RWPE2 (cell line): ENCODE measurements at regions not wholly inside any gene's neighbourhood (a gene's known extent, or its start where the extent isn't known, plus 50 kb on each side); places are given as distances from the start of the nearest gene placed in this dataset.
"Not testable (repeated sequence)": the region's sequence is repeated elsewhere in the genome, so short reads cannot be mapped to it uniquely, and the experiment has no call there.

ENCODE experiments used
- ATAC-seq: fragments of 200-7000 bp; cut with Tn5 transposase; 3 replicates; pipeline ENCODE4 v1.9.1; 2021; ENCODE audit warnings: low read depth
- DNase-seq: peaks from one replicate; pipeline ENCODE4 v3.0.0-alpha.2; 2020; ENCODE audit warnings: low spot score
- H3K27ac ChIP-seq: fragments of 450-650 bp; 2 replicates; pipeline ENCODE4 v1.5.1; 2017; ENCODE audit warnings: mild to moderate bottlenecking; ENCODE audit not compliant: poor library complexity, severe bottlenecking
- H3K27me3 ChIP-seq: fragments of 250-450 bp; sonication (Bioruptor Pico); 2 replicates; pipeline ENCODE4 v1.5.1; 2021; ENCODE audit warnings: mild to moderate bottlenecking, moderate library complexity; ENCODE audit not compliant: insufficient read depth, poor library complexity, severe bottlenecking
- H3K36me3 ChIP-seq: fragments of 250-450 bp; sonication (Bioruptor Pico); 2 replicates; pipeline ENCODE4 v1.5.1; 2020; ENCODE audit warnings: low read depth, mild to moderate bottlenecking, moderate library complexity
- H3K4me1 ChIP-seq: fragments of 250-450 bp; sonication (Bioruptor Pico); 2 replicates; pipeline ENCODE4 v1.5.1; 2021; ENCODE audit warnings: mild to moderate bottlenecking, moderate library complexity; ENCODE audit not compliant: insufficient read depth, poor library complexity, severe bottlenecking
- H3K4me3 ChIP-seq: fragments of 250-450 bp; sonication (Bioruptor Pico); 2 replicates; pipeline ENCODE4 v1.5.1; 2021; ENCODE audit warnings: mild to moderate bottlenecking, moderate library complexity; ENCODE audit not compliant: severe bottlenecking
- H3K9me3 ChIP-seq: fragments of 250-450 bp; sonication (Bioruptor Pico); 2 replicates; pipeline ENCODE4 v1.5.1; 2021; ENCODE audit warnings: mild to moderate bottlenecking, moderate library complexity; ENCODE audit not compliant: severe bottlenecking
- TF ChIP-seq, protein P1 (sequence below): fragments of 450-650 bp; IDR thresholded peaks from one replicate; pipeline ENCODE4 v1.5.1; 2017; ENCODE audit warnings: mild to moderate bottlenecking, moderate library complexity; ENCODE audit not compliant: poor library complexity, severe bottlenecking

- no peaks in the 10 kb centered on the region for H3K27me3 ChIP-seq
- DNase-seq (no peak), ATAC-seq (no peak)
- H3K36me3 ChIP-seq, result no peaks in the 10 kb centered on the region
- no peaks in the 10 kb centered on the region for H3K4me1 ChIP-seq
- H3K4me3 ChIP-seq, result no peak overlapping the region
- H3K27ac ChIP-seq, result no peak overlapping the region
- TF ChIP-seq, protein P1, sequence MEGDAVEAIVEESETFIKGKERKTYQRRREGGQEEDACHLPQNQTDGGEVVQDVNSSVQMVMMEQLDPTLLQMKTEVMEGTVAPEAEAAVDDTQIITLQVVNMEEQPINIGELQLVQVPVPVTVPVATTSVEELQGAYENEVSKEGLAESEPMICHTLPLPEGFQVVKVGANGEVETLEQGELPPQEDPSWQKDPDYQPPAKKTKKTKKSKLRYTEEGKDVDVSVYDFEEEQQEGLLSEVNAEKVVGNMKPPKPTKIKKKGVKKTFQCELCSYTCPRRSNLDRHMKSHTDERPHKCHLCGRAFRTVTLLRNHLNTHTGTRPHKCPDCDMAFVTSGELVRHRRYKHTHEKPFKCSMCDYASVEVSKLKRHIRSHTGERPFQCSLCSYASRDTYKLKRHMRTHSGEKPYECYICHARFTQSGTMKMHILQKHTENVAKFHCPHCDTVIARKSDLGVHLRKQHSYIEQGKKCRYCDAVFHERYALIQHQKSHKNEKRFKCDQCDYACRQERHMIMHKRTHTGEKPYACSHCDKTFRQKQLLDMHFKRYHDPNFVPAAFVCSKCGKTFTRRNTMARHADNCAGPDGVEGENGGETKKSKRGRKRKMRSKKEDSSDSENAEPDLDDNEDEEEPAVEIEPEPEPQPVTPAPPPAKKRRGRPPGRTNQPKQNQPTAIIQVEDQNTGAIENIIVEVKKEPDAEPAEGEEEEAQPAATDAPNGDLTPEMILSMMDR, result no peak
- H3K9me3 ChIP-seq, result peaks cover 26% of the 10 kb centered on the region
These were observed 79.3 kb upstream of the SHOX start for GRCh38 chrX:551306-551705.

DNA sequence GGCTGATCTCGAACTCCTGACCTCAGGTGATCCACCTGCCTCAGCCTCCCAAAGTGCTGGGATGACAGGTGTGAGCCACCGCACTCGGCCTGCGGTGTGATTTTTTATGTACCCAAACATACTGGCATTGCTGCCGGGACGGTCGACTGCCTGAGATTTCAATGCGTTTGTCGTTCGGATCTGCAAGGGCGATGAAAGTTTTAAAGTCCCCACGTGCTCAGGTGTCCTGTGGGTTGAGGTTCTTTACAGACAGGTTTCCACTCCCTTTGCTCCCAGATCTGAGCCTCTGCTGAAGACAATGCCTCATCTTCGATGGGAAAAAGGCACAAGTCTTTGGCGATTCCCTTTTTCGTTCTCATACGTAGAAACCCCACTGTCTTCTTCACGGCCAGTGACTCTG lies 78.1 kb upstream of the SHOX start:
- TF ChIP-seq, protein P1, result no peak
- peaks cover 19% of the 10 kb centered on the region for H3K9me3 ChIP-seq
- no peak for ATAC-seq

DNA sequence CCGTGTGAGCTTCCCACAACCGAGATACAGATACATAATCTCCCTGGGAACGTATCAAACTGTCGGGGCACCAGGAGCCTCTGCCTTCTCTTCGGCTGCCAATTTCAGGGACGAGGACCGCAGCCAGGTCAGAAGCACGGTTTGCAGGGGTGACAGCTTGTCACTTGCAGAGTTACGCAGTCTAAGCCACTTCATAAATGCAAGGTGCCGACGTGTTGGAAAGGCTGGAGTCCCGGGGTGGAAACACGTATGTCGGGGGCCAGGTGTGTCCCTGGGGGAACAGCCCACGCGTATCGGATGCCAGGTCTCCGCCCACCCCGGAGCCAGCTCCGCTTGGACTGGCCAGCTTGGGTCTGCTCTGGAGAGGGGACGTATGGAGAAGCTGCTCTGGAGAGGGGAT lies 76.3 kb upstream of the SHOX start:
- Histone ChIP-seq H3K27me3 (no peaks in the 10 kb centered on the region), H3K36me3 (no peaks in the 10 kb centered on the region), H3K4me3 (no peak overlapping the region), H3K4me1 (no peaks in the 10 kb centered on the region), H3K9me3 (peaks cover 22% of the 10 kb centered on the region), H3K27ac (no peak overlapping the region)
- DNase-seq (no peak), ATAC-seq (no peak)
- TF ChIP-seq, protein P1, result no peak

More for the DNA sequence above, 78.1 kb upstream of the SHOX start:
- Histone ChIP-seq H3K27me3 (no peaks in the 10 kb centered on the region), H3K36me3 (no peaks in the 10 kb centered on the region), H3K27ac (no peak overlapping the region), H3K4me1 (no peaks in the 10 kb centered on the region), H3K4me3 (no peak overlapping the region)
- DNase-seq, result no peak

DNA sequence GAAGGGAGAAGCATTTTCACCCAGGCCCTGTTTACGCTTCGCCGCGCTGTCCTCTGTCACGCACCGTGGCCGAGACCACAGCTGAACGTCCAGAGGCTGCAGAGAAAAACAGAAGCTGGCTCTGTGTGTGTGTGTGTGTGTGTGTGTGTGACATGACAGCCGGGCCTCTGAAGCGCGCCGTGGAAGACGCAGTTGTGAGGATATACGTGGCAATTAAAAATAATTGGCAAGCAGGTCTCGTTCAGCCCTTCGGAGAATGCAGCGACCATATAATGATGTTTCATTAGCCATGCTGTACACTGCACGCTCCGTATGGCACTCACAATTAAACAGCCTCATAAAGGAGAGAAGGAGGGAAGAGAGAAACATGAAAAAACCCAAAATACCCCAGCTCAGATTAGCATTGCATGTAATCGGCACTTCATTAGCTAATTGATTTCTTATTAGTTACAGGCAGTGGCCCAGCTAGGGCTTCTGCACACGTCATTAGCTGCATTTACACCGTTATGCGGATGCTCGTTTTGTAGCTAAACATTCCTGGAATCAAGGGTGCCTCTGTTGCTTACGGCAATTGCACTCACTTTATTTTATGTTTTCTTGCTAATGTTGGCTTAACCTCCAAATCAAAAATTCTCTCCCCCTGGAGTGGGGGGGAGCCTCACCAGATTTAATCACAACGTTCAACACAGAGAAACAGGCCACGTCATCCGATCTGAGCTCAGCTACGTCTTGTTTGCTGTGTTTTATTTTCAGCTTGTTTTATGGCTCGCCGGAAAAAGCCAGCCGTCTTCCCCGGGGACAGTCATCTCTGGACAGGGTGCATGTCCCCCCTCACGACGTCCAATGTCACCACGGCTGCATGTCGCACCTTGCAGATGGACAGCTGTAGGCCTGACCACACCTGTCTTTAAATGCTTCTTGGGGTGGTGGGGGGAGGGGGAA lies 74.6 kb upstream of the SHOX start:
- ATAC-seq (no peak), DNase-seq (no peak)
- no peaks in the 10 kb centered on the region for H3K27me3 ChIP-seq
- H3K9me3 ChIP-seq, result peaks cover 23% of the 10 kb centered on the region
- H3K4me3 ChIP-seq, result no peak overlapping the region
- no peaks in the 10 kb centered on the region for H3K4me1 ChIP-seq
- no peaks in the 10 kb centered on the region for H3K36me3 ChIP-seq
- TF ChIP-seq, protein P1, result no peak
- H3K27ac ChIP-seq, result no peak overlapping the region

GRCh38 chrX:557601-558000 lies 73.0 kb upstream of the SHOX start:
- peaks cover 22% of the 10 kb centered on the region for H3K9me3 ChIP-seq
- H3K4me3 ChIP-seq, H3K4me1 ChIP-seq, H3K36me3 ChIP-seq, H3K27me3 ChIP-seq, DNase-seq, ATAC-seq, H3K27ac ChIP-seq: not testable (repeated sequence)

DNA sequence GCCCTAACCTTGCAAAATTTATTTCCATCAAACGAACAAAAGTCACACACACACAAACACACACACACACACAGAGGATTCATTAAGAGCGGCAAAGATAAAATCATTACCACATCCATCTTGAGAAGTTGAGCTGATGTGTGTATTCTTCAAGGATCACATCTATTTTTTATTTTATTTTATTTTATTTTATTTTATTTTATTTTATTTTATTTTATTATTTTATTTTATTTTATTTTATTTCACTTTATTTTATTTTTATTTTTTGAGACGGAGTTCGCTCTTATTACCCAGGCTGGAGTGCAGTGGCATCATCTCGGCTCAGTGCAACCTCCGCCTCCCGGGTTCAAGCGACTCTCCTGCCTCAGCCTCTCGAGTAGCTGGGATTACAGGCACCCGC lies 71.3 kb upstream of the SHOX start:
- H3K4me1 ChIP-seq, H3K36me3 ChIP-seq, ATAC-seq, H3K27ac ChIP-seq, H3K4me3 ChIP-seq, DNase-seq, H3K27me3 ChIP-seq: not testable (repeated sequence)
- peaks cover 17% of the 10 kb centered on the region for H3K9me3 ChIP-seq
